Trophoblast cell (in vitro differentiated cells and primary cell): ENCODE measurements at regions not wholly inside any gene's neighbourhood (a gene's known extent, or its start where the extent isn't known, plus 50 kb on each side); places are given as distances from the start of the nearest gene placed in this dataset.

ENCODE experiments used
- DNase-seq, 2 donors: peaks; one replicate each; pipeline ENCODE4 v3.0.0-alpha.2; 2016
- H2AFZ ChIP-seq: 2 replicates; pipeline ENCODE4 v1.6.1; 2013; ENCODE audit warnings: low read length, moderate library complexity, mild to moderate bottlenecking; ENCODE audit not compliant: insufficient read depth, poor library complexity
- H2AK5ac ChIP-seq: 2 replicates; pipeline ENCODE4 v1.6.1; 2013; ENCODE audit warnings: mild to moderate bottlenecking, low read length
- H2BK120ac ChIP-seq: 2 replicates; pipeline ENCODE4 v1.6.1; 2013; ENCODE audit warnings: low read length, mild to moderate bottlenecking, moderate library complexity; ENCODE audit not compliant: insufficient read depth, poor library complexity
- H2BK12ac ChIP-seq: 2 replicates; pipeline ENCODE4 v1.6.1; 2013; ENCODE audit warnings: mild to moderate bottlenecking, low read length, moderate library complexity
- H2BK5ac ChIP-seq: 2 replicates; pipeline ENCODE4 v1.6.1; 2013; ENCODE audit warnings: low read length, low read depth, moderate library complexity, mild to moderate bottlenecking; ENCODE audit not compliant: poor library complexity
- H3K14ac ChIP-seq: 2 replicates; pipeline ENCODE4 v1.6.1; 2013; ENCODE audit warnings: mild to moderate bottlenecking, low read length
- H3K18ac ChIP-seq: 2 replicates; pipeline ENCODE4 v1.6.1; 2013; ENCODE audit warnings: mild to moderate bottlenecking, low read length
- H3K23ac ChIP-seq: 2 replicates; pipeline ENCODE4 v1.6.1; 2013; ENCODE audit warnings: low read length
- H3K27ac ChIP-seq: 2 replicates; pipeline ENCODE4 v1.5.1; 2013; ENCODE audit warnings: low read depth, mild to moderate bottlenecking, inconsistent platforms, low read length, moderate library complexity
- H3K27me3 ChIP-seq: 2 replicates; pipeline ENCODE4 v1.6.1; 2013; ENCODE audit warnings: inconsistent platforms, mild to moderate bottlenecking, low read length, moderate library complexity; ENCODE audit not compliant: insufficient read depth
- H3K36me3 ChIP-seq, 2 experiments: 1 replicate in 1 of 2; 2 replicates in 1 of 2; pipeline ENCODE4 v1.6.1; 2013; ENCODE audit warnings: low read length in 2 of 2, mild to moderate bottlenecking in 2 of 2, moderate library complexity in 1 of 2; ENCODE audit not compliant: insufficient read depth in 2 of 2, control insufficient read depth in 1 of 2
- H3K4ac ChIP-seq: 2 replicates; pipeline ENCODE4 v1.6.1; 2013; ENCODE audit warnings: low read depth, mild to moderate bottlenecking, low read length, moderate library complexity
- H3K4me1 ChIP-seq, 2 experiments: 1 replicate in 1 of 2; 2 replicates in 1 of 2; pipeline ENCODE4 v1.6.1; 2013; ENCODE audit warnings: low read length in 2 of 2, mild to moderate bottlenecking in 2 of 2, moderate library complexity in 1 of 2; ENCODE audit not compliant: insufficient read depth in 2 of 2, control insufficient read depth in 1 of 2
- H3K4me2 ChIP-seq: 2 replicates; pipeline ENCODE4 v1.6.1; 2013; ENCODE audit warnings: inconsistent platforms, mild to moderate bottlenecking, low read length, moderate library complexity
- H3K4me3 ChIP-seq: 2 replicates; pipeline ENCODE4 v1.5.1; 2013; ENCODE audit warnings: mild to moderate bottlenecking, low read depth, low read length, inconsistent platforms
- H3K79me1 ChIP-seq: one replicate; pipeline ENCODE4 v1.6.1; 2013; ENCODE audit warnings: low read length
- H3K79me2 ChIP-seq: 2 replicates; pipeline ENCODE4 v1.6.1; 2013; ENCODE audit warnings: low read length, mild to moderate bottlenecking; ENCODE audit not compliant: control insufficient read depth, insufficient read depth, poor library complexity
- H3K9ac ChIP-seq: 2 replicates; pipeline ENCODE4 v1.6.1; 2013; ENCODE audit warnings: mild to moderate bottlenecking, low read length
- H3K9me3 ChIP-seq: 2 replicates; pipeline ENCODE4 v1.6.1; 2013; ENCODE audit warnings: low read depth, mild to moderate bottlenecking, control low read depth, inconsistent platforms, low read length; ENCODE audit not compliant: insufficient read depth
- H4K12ac ChIP-seq: 2 replicates; pipeline ENCODE4 v1.6.1; 2013; ENCODE audit warnings: low read depth, mild to moderate bottlenecking, low read length, moderate library complexity
- H4K8ac ChIP-seq: 2 replicates; pipeline ENCODE4 v1.6.1; 2013; ENCODE audit warnings: low read depth, mild to moderate bottlenecking, low read length, moderate library complexity
- H4K91ac ChIP-seq: one replicate; pipeline ENCODE4 v1.6.1; 2013; ENCODE audit warnings: low read depth, mild to moderate bottlenecking, low read length, moderate library complexity
- WGBS: extraction: QIAGEN DNeasy Blood & Tissue Kit; methylation state at CpG from one replicate; pipeline ENCODE4 v1.1.7; 2013; ENCODE audit warnings: missing lambda C conversion rate; ENCODE audit not compliant: insufficient read length, insufficient coverage; ENCODE audit errors: extremely low coverage; 5-methylcytosine and 5-hydroxymethylcytosine counted together

DNA sequence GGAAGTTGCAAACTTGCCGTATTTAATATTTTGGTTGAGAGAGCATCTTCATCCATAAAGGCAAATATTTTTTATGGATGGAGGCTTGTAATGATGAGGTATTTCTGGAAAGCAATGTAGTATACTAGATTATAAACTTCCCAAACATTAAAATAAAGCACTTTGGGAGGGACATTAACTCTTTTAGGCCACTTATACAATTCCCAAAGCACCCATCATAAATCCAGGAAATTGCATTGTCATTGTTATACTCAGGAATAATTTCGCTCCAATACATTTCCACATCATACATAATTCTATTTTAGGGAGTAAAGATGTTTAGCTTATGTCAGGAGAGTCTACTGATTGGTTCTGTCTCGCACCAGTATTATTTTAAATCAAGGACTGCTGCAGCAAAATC is 212.7 kb upstream of the MKI67 start:
- Histone ChIP-seq H2AK5ac (no peak overlapping the region), H3K9me3 (peaks cover 3% of the 10 kb centered on the region), H2AFZ (no peak overlapping the region), H3K4me3 (no peak overlapping the region), H3K27me3 (no peaks in the 10 kb centered on the region), H4K8ac (no peak overlapping the region), H4K12ac (no peak overlapping the region), H2BK120ac (no peak overlapping the region), H3K79me1 (no peaks in the 10 kb centered on the region), H3K4me2 (no peak overlapping the region), H2BK5ac (no peak overlapping the region), H3K18ac (no peak overlapping the region), H2BK12ac (no peak overlapping the region), H3K14ac (no peak overlapping the region), H3K9ac (no peak overlapping the region), H3K4ac (no peak overlapping the region), H3K4me1 (peaks cover 0 to 3% of the 10 kb centered on the region in 2 experiments), H3K36me3 (no peaks in the 10 kb centered on the region), H3K79me2 (no peaks in the 10 kb centered on the region), H4K91ac (no peak overlapping the region), H3K27ac (no peak overlapping the region), H3K23ac (no peak overlapping the region)
- DNase-seq: no peak
- 100% methylated on average over 1 of the region's 3 CpGs for WGBS

GRCh38 chr10:128339753-128340152 is 213.5 kb upstream of the MKI67 start:
- WGBS: no CpG with 5 or more reads among the region's 4 CpGs
- H3K79me1 ChIP-seq: no peaks in the 10 kb centered on the region
- H3K79me2 ChIP-seq: no peaks in the 10 kb centered on the region
- no peak overlapping the region for H2AFZ ChIP-seq
- H2BK120ac ChIP-seq: no peak overlapping the region
- no peak overlapping the region for H2BK5ac ChIP-seq
- no peak overlapping the region for H3K27ac ChIP-seq
- H3K4me3 ChIP-seq: no peak overlapping the region
- H3K9me3 ChIP-seq: peaks cover 3% of the 10 kb centered on the region
- no peak overlapping the region for H4K12ac ChIP-seq
- H3K9ac ChIP-seq: no peak overlapping the region
- H3K4me2 ChIP-seq: no peak overlapping the region
- H3K36me3 ChIP-seq: no peaks in the 10 kb centered on the region
- peaks cover 0 to 3% of the 10 kb centered on the region in 2 experiments for H3K4me1 ChIP-seq
- no peak overlapping the region for H2AK5ac ChIP-seq
- H3K4ac ChIP-seq: no peak overlapping the region
- H2BK12ac ChIP-seq: no peak overlapping the region
- DNase-seq: peak; percentile 25 to 89
- H3K23ac ChIP-seq: no peak overlapping the region
- no peaks in the 10 kb centered on the region for H3K27me3 ChIP-seq
- no peak overlapping the region for H3K18ac ChIP-seq
- no peak overlapping the region for H4K91ac ChIP-seq
- no peak overlapping the region for H4K8ac ChIP-seq
- H3K14ac ChIP-seq: no peak overlapping the region

DNA sequence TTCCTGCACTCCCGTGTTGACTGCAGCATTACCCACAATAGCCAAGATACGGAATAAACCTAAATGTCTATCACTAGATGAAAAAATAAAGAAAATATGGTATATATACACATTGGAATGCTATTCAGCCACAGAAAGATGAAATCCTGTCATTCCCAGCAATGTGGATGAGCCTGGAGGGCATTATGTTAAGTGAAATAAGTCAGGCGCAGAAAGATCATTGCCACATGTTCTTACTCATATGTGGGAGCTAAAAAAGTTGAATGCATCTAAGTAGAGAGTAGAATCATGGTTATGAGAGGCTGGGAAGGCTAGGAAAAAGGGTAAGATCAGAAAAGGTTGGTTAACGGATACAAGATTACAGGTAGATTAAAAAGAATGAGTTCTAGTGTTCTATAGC is 219.1 kb upstream of the MKI67 start:
- no peak overlapping the region for H3K9ac ChIP-seq
- H2AFZ ChIP-seq: no peak overlapping the region
- no peak overlapping the region for H3K18ac ChIP-seq
- no peak overlapping the region for H3K14ac ChIP-seq
- H3K27me3 ChIP-seq: no peaks in the 10 kb centered on the region
- H2BK12ac ChIP-seq: no peak overlapping the region
- no peak overlapping the region for H2BK5ac ChIP-seq
- WGBS: no CpG with 5 or more reads among the region's 4 CpGs
- no peak overlapping the region for H3K23ac ChIP-seq
- no peaks in the 10 kb centered on the region for H3K79me2 ChIP-seq
- no peak overlapping the region for H2BK120ac ChIP-seq
- no peak overlapping the region for H4K12ac ChIP-seq
- H3K27ac ChIP-seq: no peak overlapping the region
- H2AK5ac ChIP-seq: no peak overlapping the region
- peak; percentile 73 to 87 for DNase-seq
- H4K8ac ChIP-seq: no peak overlapping the region
- H3K36me3 ChIP-seq: no peaks in the 10 kb centered on the region
- no peak overlapping the region for H4K91ac ChIP-seq
- H3K4me3 ChIP-seq: no peak overlapping the region
- no peak overlapping the region for H3K4me2 ChIP-seq
- H3K4ac ChIP-seq: no peak overlapping the region
- H3K79me1 ChIP-seq: no peaks in the 10 kb centered on the region
- no peaks in the 10 kb centered on the region for H3K4me1 ChIP-seq
- H3K9me3 ChIP-seq: peaks cover 1% of the 10 kb centered on the region

- H3K79me2 ChIP-seq: no peaks in the 10 kb centered on the region
- no peak overlapping the region for H3K23ac ChIP-seq
- H3K9ac ChIP-seq: no peak overlapping the region
- H2AK5ac ChIP-seq: no peak overlapping the region
- WGBS: no CpG with 5 or more reads among the region's 3 CpGs
- no peaks in the 10 kb centered on the region for H3K9me3 ChIP-seq
- no peaks in the 10 kb centered on the region for H3K27me3 ChIP-seq
- no peak overlapping the region for H2BK5ac ChIP-seq
- H3K36me3 ChIP-seq: no peaks in the 10 kb centered on the region
- no peaks in the 10 kb centered on the region for H3K79me1 ChIP-seq
- no peak overlapping the region for H3K4me3 ChIP-seq
- no peak overlapping the region for H2BK120ac ChIP-seq
- DNase-seq: no peak
- no peak overlapping the region for H3K18ac ChIP-seq
- no peaks in the 10 kb centered on the region for H3K4me1 ChIP-seq
- H3K4me2 ChIP-seq: no peak overlapping the region
- H3K27ac ChIP-seq: no peak overlapping the region
- H4K91ac ChIP-seq: no peak overlapping the region
- H2BK12ac ChIP-seq: no peak overlapping the region
- no peak overlapping the region for H3K14ac ChIP-seq
- no peak overlapping the region for H4K12ac ChIP-seq
- no peak overlapping the region for H3K4ac ChIP-seq
- no peak overlapping the region for H4K8ac ChIP-seq
- H2AFZ ChIP-seq: no peak overlapping the region
Observed at GRCh38 chr10:128360783-128361182, 234.6 kb upstream of the MKI67 start.
